ENCODE measurements at regions not wholly inside any gene's neighbourhood (a gene's known extent, or its start where the extent isn't known, plus 50 kb on each side); places are given as distances from the start of the nearest gene placed in this dataset.

GRCh38 chrX:45515262-45516215 is 314.9 kb upstream of the DIPK2B start (continued):
- peak; percentile 99 for TF ChIP-seq SNAPC2 (CRISPR knock-in tag; IDR thresholded peaks at IDR 0.05)
- 0 out of 2 replicates have a peak, but pooled peaks have one; percentile 37 for TF ChIP-seq ZNF431 (CRISPR knock-in tag; IDR thresholded peaks at IDR 0.05; ENCODE audit: borderline replicate concordance, low read depth)
- no peak for TF ChIP-seq ZNF20 (CRISPR knock-in tag; IDR thresholded peaks at IDR 0.05)
- TF ChIP-seq RBFOX2 (IDR thresholded peaks at IDR 0.05; ENCODE audit: low read depth, low read length): no peak
- no peak for TF ChIP-seq ZNF749 (CRISPR knock-in tag; IDR thresholded peaks at IDR 0.05; ENCODE audit: borderline replicate concordance)
- TF ChIP-seq, protein P1, sequence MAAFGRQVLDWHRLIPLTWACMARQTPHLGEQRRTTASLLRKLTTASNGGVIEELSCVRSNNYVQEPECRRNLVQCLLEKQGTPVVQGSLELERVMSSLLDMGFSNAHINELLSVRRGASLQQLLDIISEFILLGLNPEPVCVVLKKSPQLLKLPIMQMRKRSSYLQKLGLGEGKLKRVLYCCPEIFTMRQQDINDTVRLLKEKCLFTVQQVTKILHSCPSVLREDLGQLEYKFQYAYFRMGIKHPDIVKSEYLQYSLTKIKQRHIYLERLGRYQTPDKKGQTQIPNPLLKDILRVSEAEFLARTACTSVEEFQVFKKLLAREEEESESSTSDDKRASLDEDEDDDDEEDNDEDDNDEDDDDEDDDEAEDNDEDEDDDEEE (CRISPR knock-in tag; IDR thresholded peaks at IDR 0.05): no peak
- no peak for TF ChIP-seq TGIF2 (CRISPR knock-in tag; IDR thresholded peaks at IDR 0.05)
- no peak for TF ChIP-seq ARNT (IDR thresholded peaks at IDR 0.05)
- TF ChIP-seq ZNF563 (CRISPR knock-in tag; IDR thresholded peaks at IDR 0.05): no peak
- peak; percentile 33 for TF ChIP-seq RAD21 (CRISPR knock-in tag; IDR thresholded peaks at IDR 0.05)
- TF ChIP-seq ZNF124 (CRISPR knock-in tag; IDR thresholded peaks at IDR 0.05): no peak
- TF ChIP-seq CCAR2 (optimal IDR thresholded peaks at IDR 0.05; ENCODE audit: low read depth, low read length): no peak
- TF ChIP-seq ZNF841 (CRISPR knock-in tag; IDR thresholded peaks at IDR 0.05; ENCODE audit: borderline replicate concordance): no peak
- no peak for TF ChIP-seq ZBTB7B (CRISPR knock-in tag; IDR thresholded peaks at IDR 0.05)
- no peak for TF ChIP-seq TMF1 (CRISPR knock-in tag; IDR thresholded peaks at IDR 0.05; ENCODE audit: low read depth)
- TF ChIP-seq GPN1 (CRISPR knock-in tag; IDR thresholded peaks at IDR 0.05; ENCODE audit: borderline replicate concordance): no peak
- no peak for TF ChIP-seq ZNF879 (CRISPR knock-in tag; IDR thresholded peaks at IDR 0.05)
- no peak for TF ChIP-seq TRAFD1 (CRISPR knock-in tag; IDR thresholded peaks at IDR 0.05; ENCODE audit: borderline replicate concordance)
- peak; percentile 69 for TF ChIP-seq CEBPG (CRISPR knock-in tag; IDR thresholded peaks at IDR 0.05)
- TF ChIP-seq ZNF883 (CRISPR knock-in tag; IDR thresholded peaks at IDR 0.05; ENCODE audit: not compliant biosample characterization): no peak
- no peak for TF ChIP-seq E2F2 (CRISPR knock-in tag; IDR thresholded peaks at IDR 0.05; ENCODE audit: borderline replicate concordance)
- TF ChIP-seq ZSCAN31 (CRISPR knock-in tag; IDR thresholded peaks at IDR 0.05; ENCODE audit: low read depth): no peak
- TF ChIP-seq MTA3 (CRISPR knock-in tag; IDR thresholded peaks at IDR 0.05): no peak
- TF ChIP-seq FOXA1 (IDR thresholded peaks at IDR 0.05): no peak
- TF ChIP-seq FOXA1 (CRISPR knock-in tag; IDR thresholded peaks at IDR 0.05): peak; percentile 64; the same call in 1 of the 2 replicates
- TF ChIP-seq ZBTB49 (CRISPR knock-in tag; IDR thresholded peaks at IDR 0.05; ENCODE audit: borderline replicate concordance): no peak
